ENCODE measurements at regions not wholly inside any gene's neighbourhood (a gene's known extent, or its start where the extent isn't known, plus 50 kb on each side); places are given as distances from the start of the nearest gene placed in this dataset.

GRCh38 chr16:86383488-86384262 is 126.7 kb upstream of the FOXF1 start:
- Histone ChIP-seq H3K27me3 (no peaks in the 10 kb centered on the region), H3K36me3 (ENCODE audit: low read depth, missing control alignments) (no peaks in the 10 kb centered on the region), H3K9me3 (no peaks in the 10 kb centered on the region), H3K4me1 (no peaks in the 10 kb centered on the region), H3K27ac (no peak overlapping the region), H3K4me3 (no peak overlapping the region)
- intact Hi-C loops (cut with DNase I; ENCODE audit: low total_unique reads): no loop called here
- DNase-seq: no peak
- TF ChIP-seq POLR2A (IDR thresholded peaks at IDR 0.05) (no peak), CTCF (IDR thresholded peaks at IDR 0.05) (no peak)
- 40 to 50% methylated on average over 7 of the region's 7 CpGs for WGBS, 2 donors

- Histone ChIP-seq H3K9me3 (no peaks in the 10 kb centered on the region), H3K27ac (no peak overlapping the region), H3K4me3 (no peak overlapping the region), H3K4me1 (no peaks in the 10 kb centered on the region), H3K36me3 (ENCODE audit: low read depth, missing control alignments) (no peaks in the 10 kb centered on the region), H3K27me3 (no peaks in the 10 kb centered on the region)
- TF ChIP-seq CTCF (IDR thresholded peaks at IDR 0.05): no peak
- no peak for TF ChIP-seq POLR2A (IDR thresholded peaks at IDR 0.05)
- 75 to 79% methylated on average over 9 of the region's 9 CpGs for WGBS, 2 donors
- intact Hi-C loops (cut with DNase I; ENCODE audit: low total_unique reads): no loop called here
- no peak for DNase-seq
Measured at GRCh38 chr16:86384263-86384649, 126.1 kb upstream of the FOXF1 start.

GRCh38 chr16:86384980-86385379 is 125.3 kb upstream of the FOXF1 start:
- no peaks in the 10 kb centered on the region for H3K27me3 ChIP-seq
- WGBS, 2 donors: 87 to 91% methylated on average over 9 to 10 of the region's 10 CpGs
- no peaks in the 10 kb centered on the region for H3K4me1 ChIP-seq
- no peaks in the 10 kb centered on the region for H3K36me3 ChIP-seq (ENCODE audit: low read depth, missing control alignments)
- DNase-seq: no peak
- H3K9me3 ChIP-seq: no peaks in the 10 kb centered on the region
- no peak overlapping the region for H3K27ac ChIP-seq
- TF ChIP-seq CTCF (IDR thresholded peaks at IDR 0.05): no peak
- no peak for TF ChIP-seq POLR2A (IDR thresholded peaks at IDR 0.05)
- H3K4me3 ChIP-seq: no peak overlapping the region
- intact Hi-C loops (cut with DNase I; ENCODE audit: low total_unique reads): no loop called here

GRCh38 chr16:86387468-86388440 is 122.6 kb upstream of the FOXF1 start:
- DNase-seq: no peak
- H3K27me3 ChIP-seq: no peaks in the 10 kb centered on the region
- H3K9me3 ChIP-seq: no peaks in the 10 kb centered on the region
- H3K36me3 ChIP-seq (ENCODE audit: low read depth, missing control alignments): no peaks in the 10 kb centered on the region
- no peak overlapping the region for H3K4me3 ChIP-seq
- WGBS, 2 donors: 92 to 93% methylated on average over 24 of the region's 24 CpGs
- TF ChIP-seq POLR2A (IDR thresholded peaks at IDR 0.05) (no peak), CTCF (IDR thresholded peaks at IDR 0.05) (no peak)
- no peak overlapping the region for H3K27ac ChIP-seq
- no peaks in the 10 kb centered on the region for H3K4me1 ChIP-seq
- intact Hi-C loops (cut with DNase I; ENCODE audit: low total_unique reads): no loop called here

All from testis (tissue), 2 donors.